Fibroblast of pulmonary artery (primary cell): ENCODE measurements at regions not wholly inside any gene's neighbourhood (a gene's known extent, or its start where the extent isn't known, plus 50 kb on each side); places are given as distances from the start of the nearest gene placed in this dataset.
"Not testable (repeated sequence)": the region's sequence is repeated elsewhere in the genome, so short reads cannot be mapped to it uniquely, and the experiment has no call there.

Source experiments
- DNase-seq: peaks from one replicate; pipeline ENCODE4 v3.0.0-alpha.2; 2010; ENCODE audit warnings: low read depth
- H3K4me3 ChIP-seq: replicated peaks from 2 replicates; pipeline ENCODE4 v1.5.1; 2011; ENCODE audit warnings: low read depth, mild to moderate bottlenecking, control low read depth, low read length, moderate library complexity
- CTCF ChIP-seq: IDR thresholded peaks from 2 replicates; pipeline ENCODE4 v1.5.1; 2011; ENCODE audit warnings: mild to moderate bottlenecking, control low read depth, low read length, inconsistent platforms; ENCODE audit errors: missing control alignments

GRCh38 chr18:52150050-52150449 lies 189.9 kb upstream of the DCC start:
- TF ChIP-seq CTCF = no peak
- H3K4me3 ChIP-seq = no peak overlapping the region
- DNase-seq = no peak

DNA sequence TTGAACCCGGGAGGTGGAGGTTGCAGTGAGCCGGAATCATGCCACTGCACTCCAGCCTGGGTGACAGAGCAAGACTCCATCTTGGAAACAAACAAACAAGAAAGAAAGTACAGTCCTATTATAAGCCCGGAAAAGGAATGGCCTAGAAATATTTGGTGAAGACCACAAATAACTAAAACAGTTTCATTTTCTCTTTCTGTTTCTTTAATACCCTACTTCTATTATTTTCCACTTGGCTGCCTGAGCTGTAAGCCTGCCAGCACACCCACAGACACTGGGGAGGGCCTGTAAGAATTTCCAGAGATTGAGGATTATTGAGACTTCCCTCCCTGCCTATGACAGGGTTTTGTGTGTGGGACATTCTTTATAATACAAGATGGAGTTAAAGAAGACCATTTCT lies 188.0 kb upstream of the DCC start:
- no peak for TF ChIP-seq CTCF
- no peak for DNase-seq
- no peak overlapping the region for H3K4me3 ChIP-seq

- DNase-seq = no peak
- no peak for TF ChIP-seq CTCF
- H3K4me3 ChIP-seq = no peak overlapping the region
These were observed 183.8 kb upstream of the DCC start for GRCh38 chr18:52156166-52156565.

DNA sequence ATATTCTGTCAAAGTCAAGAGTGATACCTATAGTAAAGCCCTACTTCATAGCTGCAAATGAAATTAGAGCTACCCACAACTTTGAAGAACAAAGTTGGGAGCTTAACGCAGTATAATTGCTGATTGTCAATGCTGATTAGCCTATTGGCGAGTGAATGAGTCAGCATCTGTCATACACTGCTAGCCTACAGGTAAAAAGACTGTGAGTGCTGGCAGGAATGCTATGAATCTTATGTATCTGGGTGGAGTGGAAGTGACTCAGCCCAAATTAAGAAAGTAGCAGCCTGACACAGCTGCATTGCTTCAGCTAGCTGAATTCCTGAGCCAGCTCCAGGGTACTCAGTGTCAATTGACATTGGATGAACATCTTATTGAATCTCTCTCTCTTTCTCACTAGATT lies 179.4 kb upstream of the DCC start:
- no peak overlapping the region for H3K4me3 ChIP-seq
- DNase-seq = peak; percentile 0
- TF ChIP-seq CTCF = no peak

DNA sequence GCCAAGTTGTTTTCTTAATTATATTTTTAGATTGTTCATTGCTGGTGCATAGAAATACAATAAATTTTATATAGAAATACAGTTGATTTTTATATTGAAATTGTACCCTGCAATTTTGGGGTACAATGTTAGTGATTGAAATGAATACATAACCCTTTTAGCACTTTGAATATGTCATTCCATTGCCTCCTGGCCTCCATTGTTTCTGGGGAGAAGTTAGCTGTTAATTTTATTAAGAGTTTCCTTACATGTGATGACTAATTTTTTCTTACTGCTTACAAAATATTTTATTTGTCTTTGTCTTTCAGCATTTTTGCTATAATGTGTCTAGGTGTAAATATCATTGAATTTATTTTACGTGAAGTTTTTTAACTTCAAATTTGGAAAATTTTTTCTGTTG lies 176.5 kb upstream of the DCC start:
- TF ChIP-seq CTCF = no peak
- DNase-seq = no peak
- H3K4me3 ChIP-seq = no peak overlapping the region

- not testable (repeated sequence) for DNase-seq, H3K4me3 ChIP-seq
These were observed 171.9 kb upstream of the DCC start for GRCh38 chr18:52168131-52168530.

DNA sequence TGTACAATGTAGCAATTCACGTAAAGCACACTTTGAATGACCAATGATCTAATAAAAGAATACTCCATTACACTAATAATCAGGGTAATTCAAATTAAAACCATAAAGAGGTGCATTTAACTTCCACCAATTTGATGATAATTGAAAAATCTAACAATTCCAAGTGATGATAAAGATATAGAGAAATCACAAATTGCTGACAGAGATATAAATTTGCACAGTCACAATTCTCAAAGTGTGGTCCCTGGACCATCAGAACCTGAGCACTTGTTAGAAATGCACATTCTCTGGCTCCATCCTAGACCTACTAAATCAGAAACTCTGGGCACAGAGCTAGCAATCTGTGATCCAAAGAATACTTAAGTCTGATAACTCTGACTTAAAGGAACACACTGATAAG lies 165.8 kb upstream of the DCC start:
- DNase-seq = no peak
- no peak for TF ChIP-seq CTCF
- no peak overlapping the region for H3K4me3 ChIP-seq

DNA sequence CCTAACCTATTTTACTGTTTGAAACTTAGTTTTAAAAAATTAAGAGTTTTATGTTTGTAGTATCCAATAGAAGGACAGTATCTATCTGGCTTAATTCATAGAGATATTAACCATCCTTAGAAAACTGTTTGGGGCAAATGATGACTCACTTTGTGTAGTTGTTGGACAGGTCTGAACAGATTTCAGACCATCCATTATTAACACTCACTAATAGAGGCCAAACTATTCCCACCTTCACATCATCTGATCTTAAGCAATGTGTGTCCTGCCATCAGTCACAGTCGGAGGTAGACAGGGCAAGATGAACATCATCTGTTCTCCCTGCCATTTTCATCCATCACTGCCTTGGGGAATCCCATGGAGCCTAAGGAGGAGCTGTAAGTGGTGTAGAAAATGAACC lies 164.6 kb upstream of the DCC start:
- no peak for DNase-seq
- no peak for TF ChIP-seq CTCF
- no peak overlapping the region for H3K4me3 ChIP-seq
